HepG2 (cell line): ENCODE measurements at regions not wholly inside any gene's neighbourhood (a gene's known extent, or its start where the extent isn't known, plus 50 kb on each side); places are given as distances from the start of the nearest gene placed in this dataset.

Experiments used
- ATAC-seq: fragments of 200-7000 bp; cut with Tn5 transposase; 3 replicates; pipeline ENCODE4 v1.9.1; 2020; ENCODE audit warnings: mild to moderate bottlenecking, moderate library complexity
- BruUV-seq: library from RNA; stranded (reverse); fragments of 400-500 nt; replicated peaks from 2 replicates; lab custom pipeline; 2021; lab: Mats Ljungman, UMichigan
- CTCF ChIA-PET: fragments of 300-600 bp; formaldehyde crosslinking; extraction: SDS; loops from one replicate; lab custom pipeline; 2021; ENCODE audit warnings: low total read pairs, inconsistent platforms, low intra/inter-chr PET ratio; lab: Yijun Ruan, JAX
- POLR2A ChIA-PET: fragments of 350-600 bp; sonication (Branson Sonifier 250); formaldehyde crosslinking; loops from one replicate; lab custom pipeline; 2020; ENCODE audit warnings: antibody characterized with exemption, inconsistent platforms; lab: Yijun Ruan, JAX
- DNase-seq: peaks from one replicate; pipeline ENCODE4 v3.0.0-alpha.2; 2015; ENCODE audit warnings: low spot score
- FAIRE-seq: peaks from 3 replicates; lab custom pipeline; 2011; peaks lifted over from hg19 to GRCh38; lab: Jason Lieb, UNC
- H2AFZ ChIP-seq: one replicate; pipeline ENCODE4 v1.6.1; 2011; ENCODE audit warnings: low read length, inconsistent platforms
- H3K27ac ChIP-seq: fragments of 300-600 bp; 3 replicates; pipeline ENCODE4 v1.8.0; 2011; ENCODE audit warnings: mixed run types, mild to moderate bottlenecking, mixed read lengths, low read length, inconsistent platforms; ENCODE audit not compliant: insufficient read depth; ENCODE audit errors: extremely low read length
- H3K27me3 ChIP-seq, 2 experiments: fragments of 200-600 bp in 1 of 2; 2 replicates in 1 of 2; 3 replicates in 1 of 2; pipeline versions ENCODE4 v1.6.0 to v1.8.0; 2011; ENCODE audit warnings: low read length in 2 of 2, mild to moderate bottlenecking in 2 of 2, moderate library complexity in 2 of 2, inconsistent platforms in 1 of 2; ENCODE audit not compliant: insufficient read depth in 2 of 2, control insufficient read depth in 1 of 2
- H3K36me3 ChIP-seq, 2 experiments: fragments of 200-600 bp in 1 of 2; replicated peaks in 1 of 2; 2 replicates in 1 of 2; 3 replicates in 1 of 2; pipeline versions ENCODE4 v1.5.1 to v1.8.0; 2011; ENCODE audit warnings: low read length in 2 of 2, inconsistent platforms in 1 of 2; ENCODE audit not compliant: insufficient read depth in 2 of 2, control insufficient read depth in 1 of 2
- H3K4me1 ChIP-seq: 2 replicates; pipeline ENCODE4 v1.5.1; 2012; ENCODE audit warnings: low read length, inconsistent platforms; ENCODE audit not compliant: insufficient read depth
- H3K4me2 ChIP-seq: 2 replicates; pipeline ENCODE4 v1.6.0; 2011; ENCODE audit warnings: low read depth, low read length, inconsistent platforms
- H3K4me3 ChIP-seq, 3 experiments: fragments of 200-600 bp in 1 of 3; sonication (generic), shearing (Covaris generic) in 1 of 3; replicated peaks in 1 of 3; 2 replicates each; pipeline ENCODE4 v1.5.1; 2011 to 2016; ENCODE audit warnings: low read length in 3 of 3, inconsistent platforms in 2 of 3, low read depth in 2 of 3, mild to moderate bottlenecking in 2 of 3, control low read depth in 1 of 3, mixed read lengths in 1 of 3; ENCODE audit not compliant: insufficient read depth in 1 of 3
- H3K79me2 ChIP-seq: one replicate; pipeline ENCODE4 v1.6.1; 2011; ENCODE audit warnings: low read length, inconsistent platforms; ENCODE audit not compliant: insufficient read depth
- H3K9ac ChIP-seq: 2 replicates; pipeline ENCODE4 v1.6.0; 2011; ENCODE audit warnings: mild to moderate bottlenecking, low read depth, low read length, inconsistent platforms; ENCODE audit not compliant: insufficient read depth
- H3K9me3 ChIP-seq: 2 replicates; pipeline ENCODE4 v1.5.1; 2012; ENCODE audit warnings: mild to moderate bottlenecking, low read length
- H4K20me1 ChIP-seq: 2 replicates; pipeline ENCODE4 v1.6.0; 2011; ENCODE audit warnings: inconsistent platforms, mild to moderate bottlenecking, low read length, moderate library complexity; ENCODE audit not compliant: insufficient read depth
- EEA1 ChIP-seq: sonication (generic); formaldehyde crosslinking; IDR thresholded peaks from 2 replicates; pipeline ENCODE4 v1.5.1; 2020; ENCODE audit warnings: mild to moderate bottlenecking, missing genetic modification reagents, borderline replicate concordance
- ZNF234 ChIP-seq: sonication (generic); formaldehyde crosslinking; conservative IDR thresholded peaks from 2 replicates; pipeline ENCODE4 v1.5.1; 2020; ENCODE audit warnings: mild to moderate bottlenecking, missing genetic modification reagents
- ZNF282 ChIP-seq: fragments of 450-650 bp; IDR thresholded peaks from 2 replicates; pipeline ENCODE4 v1.6.1; 2018; ENCODE audit not compliant: partially characterized antibody
- ZNF646 ChIP-seq: sonication (generic); formaldehyde crosslinking; IDR thresholded peaks from 2 replicates; pipeline ENCODE4 v1.9.0; 2021; ENCODE audit warnings: mild to moderate bottlenecking, missing genetic modification reagents
- ZNF775 ChIP-seq: sonication (generic); formaldehyde crosslinking; IDR thresholded peaks from 2 replicates; pipeline ENCODE4 v1.4.0; 2020; ENCODE audit warnings: missing genetic modification reagents, mild to moderate bottlenecking, moderate library complexity, borderline replicate concordance
- ZSCAN21 ChIP-seq: sonication (generic); formaldehyde crosslinking; IDR thresholded peaks from 2 replicates; pipeline ENCODE4 v1.8.0; 2022; ENCODE audit warnings: mild to moderate bottlenecking, missing genetic modification reagents, moderate library complexity, borderline replicate concordance
- whole genome bisulfite sequencing: methylation state at CpG from one replicate; pipeline ENCODE4 v1.1.6; 2017; ENCODE audit warnings: low lambda C conversion rate; 5-methylcytosine and 5-hydroxymethylcytosine counted together
- in situ Hi-C: cut with HindIII; loops from 2 replicates; pipeline ENCODE4 v1.10.0; 2017; ENCODE audit warnings: low pct_unique_long_range_greater_than_20kb; ENCODE audit not compliant: extremely low pct_ligation_motif_present
- intact Hi-C: fragments of 100-400 bp; cut with micrococcal nuclease; formaldehyde crosslinking; loops from one replicate; pipeline ENCODE4 v1.10.0; 2022; ENCODE audit not compliant: unreplicated experiment
- TF ChIP-seq, protein P1 (sequence below): IDR thresholded peaks from 2 replicates; pipeline ENCODE4 v1.6.1; 2012; ENCODE audit warnings: inconsistent platforms
- TF ChIP-seq, protein P2 (sequence below), 2 experiments: sonication (generic) in 1 of 2; formaldehyde crosslinking in 1 of 2; IDR thresholded peaks; 2 replicates each; pipeline versions ENCODE4 v1.4.0 to v1.6.1; 2018 to 2020; ENCODE audit warnings: missing genetic modification reagents in 2 of 2, borderline replicate concordance in 1 of 2, low read depth in 1 of 2, mild to moderate bottlenecking in 1 of 2, missing biosample characterization in 1 of 2
- TF ChIP-seq, protein P3 (sequence below): sonication (generic); formaldehyde crosslinking; IDR thresholded peaks from 2 replicates; pipeline ENCODE4 v1.5.0; 2020; ENCODE audit warnings: missing genetic modification reagents

DNA sequence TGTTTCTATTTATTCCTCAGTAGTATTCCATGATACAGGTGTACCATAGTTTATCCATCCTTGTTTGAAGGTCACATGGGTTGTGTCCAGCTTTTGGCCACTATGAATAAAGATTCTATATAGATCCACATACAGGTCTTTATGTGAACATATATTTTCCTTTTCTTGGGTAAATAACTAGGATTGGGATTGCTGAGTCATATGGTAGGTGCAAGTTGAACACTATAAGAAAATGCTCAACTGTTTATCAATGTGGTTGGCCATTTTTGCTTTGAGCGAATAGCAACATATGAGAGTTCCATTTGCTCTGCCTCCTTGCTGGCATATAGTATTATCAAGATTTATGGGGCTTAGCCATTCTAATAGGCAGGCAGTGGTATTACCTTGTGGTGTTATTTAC, 170.2 kb upstream of the KCNJ15 start:
- H3K9ac ChIP-seq: no peak overlapping the region
- no peak for DNase-seq
- no peaks in the 10 kb centered on the region for H3K27me3 ChIP-seq
- no peaks in the 10 kb centered on the region for H4K20me1 ChIP-seq
- intact Hi-C loops (no loop called here), in situ Hi-C loops (no loop called here)
- H3K4me3 ChIP-seq: no peak overlapping the region
- H3K4me1 ChIP-seq: no peaks in the 10 kb centered on the region
- H3K79me2 ChIP-seq: no peaks in the 10 kb centered on the region
- POLR2A ChIA-PET: no interaction called here
- H2AFZ ChIP-seq: no peak overlapping the region
- no peak overlapping the region for H3K4me2 ChIP-seq
- BruUV-seq: no TSS peak
- 0 out of 2 replicates have a peak, but pooled peaks cover 7% of the 10 kb centered on the region for H3K9me3 ChIP-seq
- CTCF ChIA-PET: no interaction called here
- H3K36me3 ChIP-seq: no peaks in the 10 kb centered on the region
- TF ChIP-seq, protein P1, sequence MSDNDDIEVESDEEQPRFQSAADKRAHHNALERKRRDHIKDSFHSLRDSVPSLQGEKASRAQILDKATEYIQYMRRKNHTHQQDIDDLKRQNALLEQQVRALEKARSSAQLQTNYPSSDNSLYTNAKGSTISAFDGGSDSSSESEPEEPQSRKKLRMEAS: no peak
- no peak for TF ChIP-seq ZNF646 (CRISPR knock-in tag)
- no peak for TF ChIP-seq ZNF234
- no peak for TF ChIP-seq ZSCAN21
- TF ChIP-seq EEA1 (CRISPR knock-in tag): no peak
- TF ChIP-seq ZNF282: no peak
- TF ChIP-seq, protein P2, sequence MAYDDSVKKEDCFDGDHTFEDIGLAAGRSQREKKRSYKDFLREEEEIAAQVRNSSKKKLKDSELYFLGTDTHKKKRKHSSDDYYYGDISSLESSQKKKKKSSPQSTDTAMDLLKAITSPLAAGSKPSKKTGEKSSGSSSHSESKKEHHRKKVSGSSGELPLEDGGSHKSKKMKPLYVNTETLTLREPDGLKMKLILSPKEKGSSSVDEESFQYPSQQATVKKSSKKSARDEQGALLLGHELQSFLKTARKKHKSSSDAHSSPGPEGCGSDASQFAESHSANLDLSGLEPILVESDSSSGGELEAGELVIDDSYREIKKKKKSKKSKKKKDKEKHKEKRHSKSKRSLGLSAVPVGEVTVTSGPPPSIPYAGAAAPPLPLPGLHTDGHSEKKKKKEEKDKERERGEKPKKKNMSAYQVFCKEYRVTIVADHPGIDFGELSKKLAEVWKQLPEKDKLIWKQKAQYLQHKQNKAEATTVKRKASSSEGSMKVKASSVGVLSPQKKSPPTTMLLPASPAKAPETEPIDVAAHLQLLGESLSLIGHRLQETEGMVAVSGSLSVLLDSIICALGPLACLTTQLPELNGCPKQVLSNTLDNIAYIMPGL (CRISPR knock-in tag; IDR thresholded peaks at IDR 0.05; ENCODE audit: borderline replicate concordance in 1 of 2, low read depth in 1 of 2): no peak
- no peak for TF ChIP-seq ZNF775
- TF ChIP-seq, protein P3, sequence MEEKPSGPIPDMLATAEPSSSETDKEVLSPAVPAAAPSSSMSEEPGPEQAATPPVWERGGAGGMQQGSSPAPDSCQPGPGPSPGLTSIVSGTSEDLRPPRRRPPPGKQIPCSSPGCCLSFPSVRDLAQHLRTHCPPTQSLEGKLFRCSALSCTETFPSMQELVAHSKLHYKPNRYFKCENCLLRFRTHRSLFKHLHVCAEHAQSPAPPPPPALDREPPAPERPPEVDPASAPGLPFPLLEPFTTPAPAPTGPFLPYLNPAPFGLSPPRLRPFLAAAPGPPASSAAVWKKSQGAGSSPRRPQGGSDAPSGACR: no peak
- no peak overlapping the region for H3K27ac ChIP-seq
- WGBS: 0% methylated on average over 1 of the region's 1 CpG
- no peak for ATAC-seq
- no peak for FAIRE-seq
